ENCODE measurements at regions not wholly inside any gene's neighbourhood (a gene's known extent, or its start where the extent isn't known, plus 50 kb on each side); places are given as distances from the start of the nearest gene placed in this dataset.

GRCh38 chr9:79962150-79962549 is 390.4 kb downstream of the TLE4 start:
- H3K27me3 ChIP-seq (ENCODE audit: control insufficient read depth in 1 of 2, insufficient read depth in 2 of 2, low read length in 2 of 2) = no peaks in the 10 kb centered on the region
- ATAC-seq (no peak), DNase-seq (ENCODE audit: low spot score) (no peak), FAIRE-seq (no peak)
- 27% methylated on average over 1 of the region's 1 CpG for WGBS (ENCODE audit: low lambda C conversion rate)
- TF ChIP-seq MAFK (conservative IDR thresholded peaks at IDR 0.05 in 1 of 2, IDR thresholded peaks at IDR 0.05 in 1 of 2; ENCODE audit: low read length in 2 of 2) = peak; percentile 85 to 90
- TF ChIP-seq MAFF (IDR thresholded peaks at IDR 0.05; ENCODE audit: low read depth, low read length) = peak; percentile 88
- TF ChIP-seq CBX1 (IDR thresholded peaks at IDR 0.05; ENCODE audit: low read depth) = no peak
- H3K9me3 ChIP-seq (ENCODE audit: low read length) = no peaks in the 10 kb centered on the region
- no peaks in the 10 kb centered on the region for H3K36me3 ChIP-seq (replicated peaks in 1 of 2; ENCODE audit: control insufficient read depth in 1 of 2, insufficient read depth in 2 of 2, low read length in 2 of 2)
- H4K20me1 ChIP-seq (ENCODE audit: insufficient read depth, low read length) = no peaks in the 10 kb centered on the region
- H3K4me3 ChIP-seq (replicated peaks in 1 of 3; ENCODE audit: insufficient read depth in 1 of 3, low read depth in 2 of 3, low read length in 3 of 3) = no peak overlapping the region
- H3K9ac ChIP-seq (ENCODE audit: insufficient read depth, low read depth, low read length) = no peak overlapping the region
- no peak overlapping the region for H3K4me2 ChIP-seq (ENCODE audit: low read depth, low read length)
- intact Hi-C loops (cut with micrococcal nuclease; ENCODE audit: unreplicated experiment) (no loop called here), in situ Hi-C loops (cut with HindIII; ENCODE audit: extremely low pct_ligation_motif_present, low pct_unique_long_range_greater_than_20kb) (no loop called here)
- H3K4me1 ChIP-seq (ENCODE audit: insufficient read depth, low read length) = no peaks in the 10 kb centered on the region
- H3K79me2 ChIP-seq (ENCODE audit: insufficient read depth, low read length) = no peaks in the 10 kb centered on the region
- H2AFZ ChIP-seq (ENCODE audit: low read length) = no peak overlapping the region
- no TSS peak for BruUV-seq (replicated peaks)
- H3K27ac ChIP-seq (ENCODE audit: extremely low read length, insufficient read depth, low read length) = no peak overlapping the region
- ChIA-PET POLR2A (no interaction called here), CTCF (ENCODE audit: low intra/inter-chr PET ratio, low total read pairs) (no interaction called here)

- in situ Hi-C loops (cut with HindIII; ENCODE audit: extremely low pct_ligation_motif_present, low pct_unique_long_range_greater_than_20kb) = no loop called here
- H3K4me1 ChIP-seq (ENCODE audit: insufficient read depth, low read length) = no peaks in the 10 kb centered on the region
- no TSS peak for BruUV-seq (replicated peaks)
- no peak overlapping the region for H2AFZ ChIP-seq (ENCODE audit: low read length)
- no peaks in the 10 kb centered on the region for H3K27me3 ChIP-seq (ENCODE audit: control insufficient read depth in 1 of 2, insufficient read depth in 2 of 2, low read length in 2 of 2)
- no peaks in the 10 kb centered on the region for H3K36me3 ChIP-seq (replicated peaks in 1 of 2; ENCODE audit: control insufficient read depth in 1 of 2, insufficient read depth in 2 of 2, low read length in 2 of 2)
- WGBS (ENCODE audit: low lambda C conversion rate) = 42% methylated on average over 2 of the region's 3 CpGs
- ATAC-seq (no peak), FAIRE-seq (no peak), DNase-seq (ENCODE audit: low spot score) (no peak)
- H3K4me3 ChIP-seq (replicated peaks in 1 of 3; ENCODE audit: insufficient read depth in 1 of 3, low read depth in 2 of 3, low read length in 3 of 3) = no peak overlapping the region
- peak; percentile 15; the same call in 1 of the 2 replicates for TF ChIP-seq STAG1 (CRISPR knock-in tag; IDR thresholded peaks at IDR 0.05)
- TF ChIP-seq CTCF (CRISPR knock-in tag; IDR thresholded peaks at IDR 0.05) = peak; percentile 26; the same call in 1 of the 2 replicates
- TF ChIP-seq ISX (CRISPR knock-in tag; conservative IDR thresholded peaks at IDR 0.05) = no peak
- TF ChIP-seq TIGD3 (CRISPR knock-in tag; IDR thresholded peaks at IDR 0.05; ENCODE audit: borderline replicate concordance) = no peak
- no peak for TF ChIP-seq ZNF501 (CRISPR knock-in tag; IDR thresholded peaks at IDR 0.05)
- POLR2A ChIA-PET = no interaction called here
- CTCF ChIA-PET (ENCODE audit: low intra/inter-chr PET ratio, low total read pairs) = no interaction called here
- no peak overlapping the region for H3K9ac ChIP-seq (ENCODE audit: insufficient read depth, low read depth, low read length)
- H3K27ac ChIP-seq (ENCODE audit: extremely low read length, insufficient read depth, low read length) = no peak overlapping the region
- H3K9me3 ChIP-seq (ENCODE audit: low read length) = peaks cover 17% of the 10 kb centered on the region; the same call in 1 of the 2 replicates
- no peaks in the 10 kb centered on the region for H4K20me1 ChIP-seq (ENCODE audit: insufficient read depth, low read length)
- no peaks in the 10 kb centered on the region for H3K79me2 ChIP-seq (ENCODE audit: insufficient read depth, low read length)
- intact Hi-C loops (cut with micrococcal nuclease; ENCODE audit: unreplicated experiment) = no loop called here
- no peak overlapping the region for H3K4me2 ChIP-seq (ENCODE audit: low read depth, low read length)
These were observed 383.5 kb downstream of the TLE4 start for GRCh38 chr9:79955300-79955699.
